HG03095 (cell line): ENCODE measurements at regions not wholly inside any gene's neighbourhood (a gene's known extent, or its start where the extent isn't known, plus 50 kb on each side); places are given as distances from the start of the nearest gene placed in this dataset.
A peak's percentile ranks its signal among the peaks of the same experiment; 100 is the strongest.

ENCODE experiments used
- ATAC-seq: cut with Tn5 transposase; IDR thresholded peaks from one replicate; pipeline ENCODE4 v1.9.1; 2021; ENCODE audit warnings: moderate library complexity; ENCODE audit not compliant: unreplicated experiment

DNA sequence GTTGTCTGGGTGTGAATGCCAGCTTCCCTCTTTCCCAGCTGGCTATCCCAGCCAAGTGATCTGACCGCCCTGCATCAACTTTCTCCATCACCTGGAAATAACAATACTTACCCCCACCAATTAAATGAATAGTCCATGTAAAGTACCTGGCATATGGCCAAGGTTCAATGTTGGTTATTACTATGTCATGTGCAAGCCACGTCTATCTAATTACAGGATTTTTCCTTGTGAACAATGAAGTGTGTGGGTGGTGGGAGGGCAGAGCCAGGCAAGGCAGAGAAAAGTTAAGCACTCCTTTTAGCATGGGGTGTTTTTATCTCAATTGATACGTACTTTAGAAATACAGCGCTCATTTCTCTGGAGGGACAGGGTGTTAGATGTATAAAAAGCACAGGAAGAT is 121.1 kb downstream of the NHLRC3 start:
- ATAC-seq: no peak

DNA sequence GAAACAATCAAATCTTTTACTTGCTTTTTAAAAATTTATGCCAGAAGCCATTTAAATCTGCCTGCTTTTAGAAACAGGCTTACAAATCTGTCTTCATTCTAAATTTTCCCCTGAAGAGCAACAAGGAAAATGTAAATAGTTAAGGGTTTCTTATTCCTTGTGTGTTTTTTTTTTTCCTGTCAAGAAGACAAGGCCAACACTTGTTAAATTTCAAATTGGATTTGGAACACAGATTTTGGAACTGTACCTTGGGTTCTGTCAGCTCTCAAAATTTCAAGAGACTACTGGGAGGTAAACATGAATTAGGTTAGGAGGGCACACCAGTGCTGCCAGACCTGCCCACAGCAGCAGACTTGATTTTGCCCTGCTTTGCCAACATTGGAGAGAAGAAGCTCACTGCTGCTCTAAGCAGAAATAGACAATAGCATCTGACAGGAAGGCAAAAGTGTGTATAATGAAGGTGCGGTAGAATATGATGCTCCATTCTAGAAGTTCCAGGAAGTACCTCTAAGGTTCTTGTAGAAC is 121.7 kb downstream of the NHLRC3 start:
- no peak for ATAC-seq

DNA sequence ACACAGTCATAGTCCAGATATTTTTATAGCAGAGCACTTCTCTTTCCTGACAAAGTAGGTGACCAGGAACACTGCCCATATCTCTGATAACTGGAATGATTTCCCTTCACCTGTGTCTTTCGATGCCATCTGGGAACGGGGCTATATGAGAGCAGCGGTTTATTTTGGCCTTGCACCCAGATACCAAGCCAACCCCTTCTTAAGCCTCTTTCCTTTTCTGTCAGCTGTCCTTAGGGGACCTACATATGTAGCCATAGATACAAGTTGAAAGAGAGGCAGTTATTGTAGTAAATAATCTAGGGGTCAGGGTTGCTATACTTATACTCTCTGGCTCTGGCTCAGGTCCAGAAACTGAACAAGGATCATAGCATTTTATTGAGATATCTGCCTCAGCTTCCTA is 128.8 kb downstream of the NHLRC3 start:
- ATAC-seq: no peak

- no peak for ATAC-seq
Measured at GRCh38 chr13:39170711-39171110, 132.5 kb downstream of the NHLRC3 start.

DNA sequence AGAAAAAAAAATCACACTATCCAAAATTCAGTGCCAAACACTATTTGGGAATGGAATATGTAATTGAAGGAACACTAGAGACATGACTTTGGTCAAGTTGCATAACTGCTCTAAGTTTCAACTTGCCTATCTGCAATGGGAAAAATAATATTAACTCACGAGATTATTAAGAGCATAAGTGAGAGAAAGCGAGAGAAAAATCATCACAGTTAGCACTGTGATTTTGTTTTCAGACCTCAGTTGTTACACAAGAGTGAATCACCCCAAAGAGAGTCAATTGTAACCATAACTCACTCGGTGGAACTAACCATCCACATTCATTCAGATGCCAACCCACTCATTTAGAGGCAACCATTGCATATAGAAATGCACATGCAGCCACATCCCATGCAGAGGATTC is 147.1 kb downstream of the NHLRC3 start:
- no peak for ATAC-seq

DNA sequence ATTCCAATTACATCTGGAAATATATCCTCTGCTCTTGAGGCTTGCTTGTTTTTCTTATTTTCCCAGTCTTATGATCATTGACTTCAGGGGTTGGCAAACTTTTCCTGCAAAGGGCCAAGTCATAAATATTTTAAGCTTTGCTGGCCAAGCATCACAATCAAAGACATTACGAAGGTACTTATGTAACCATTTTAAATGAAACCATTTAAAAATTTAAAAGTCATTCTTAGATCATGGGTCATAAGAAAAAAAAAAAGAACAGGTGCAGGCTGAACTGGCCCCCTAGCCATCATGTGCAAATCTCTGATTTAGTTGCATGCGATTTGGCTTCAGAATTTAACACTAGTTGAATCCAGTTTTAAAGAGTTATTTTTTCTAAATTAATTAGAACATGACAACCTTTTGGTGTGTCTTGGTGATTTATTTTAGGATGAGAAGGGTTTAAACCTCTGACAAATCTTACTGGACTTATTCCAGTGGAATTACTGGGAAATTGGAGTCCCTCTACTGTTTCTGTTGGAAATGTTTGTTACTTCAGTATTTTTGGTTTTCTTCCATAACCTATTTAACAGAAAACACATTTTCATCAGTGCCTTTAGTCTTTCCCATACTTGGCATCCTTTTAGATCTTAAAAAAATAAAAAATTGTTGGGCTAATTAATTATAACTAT is 148.1 kb downstream of the NHLRC3 start:
- ATAC-seq: no peak

GRCh38 chr13:39189778-39190177 is 151.5 kb downstream of the NHLRC3 start:
- ATAC-seq: no peak

GRCh38 chr13:39196965-39197646 is 158.8 kb downstream of the NHLRC3 start:
- peak; percentile 72 for ATAC-seq

- ATAC-seq: peak; percentile 24
Measured at GRCh38 chr13:39197647-39198007, 159.4 kb downstream of the NHLRC3 start.

DNA sequence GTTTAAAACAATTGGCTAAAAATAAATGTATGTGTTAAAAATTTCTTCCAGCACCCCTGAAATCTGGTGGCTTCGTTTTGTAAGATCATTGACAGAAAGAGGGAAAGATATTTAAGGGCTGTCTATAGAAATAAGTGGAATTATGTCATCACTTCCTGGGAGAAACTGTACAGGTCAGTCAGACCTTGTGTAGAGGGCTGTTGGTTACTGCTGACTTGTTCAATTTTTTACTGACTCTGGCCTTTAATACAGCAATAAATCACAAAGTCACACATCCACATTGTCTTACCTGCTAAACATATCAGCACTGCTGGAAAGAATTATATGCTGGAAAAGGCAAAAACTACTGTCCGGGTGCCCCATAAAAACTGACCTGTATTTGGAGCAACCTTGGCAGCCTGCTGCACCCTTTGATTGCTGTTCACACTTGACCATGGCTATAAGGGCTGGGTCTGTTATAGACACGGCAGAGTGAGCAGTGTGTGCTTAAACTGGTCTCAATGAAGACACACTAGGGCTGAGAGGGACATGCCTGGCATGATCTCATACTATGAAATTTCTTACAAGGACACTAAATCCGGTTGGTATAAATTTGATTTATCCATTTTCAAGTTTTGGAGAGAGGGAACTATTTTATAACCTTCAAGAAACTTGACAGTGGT is 162.1 kb downstream of the NHLRC3 start:
- no peak for ATAC-seq

DNA sequence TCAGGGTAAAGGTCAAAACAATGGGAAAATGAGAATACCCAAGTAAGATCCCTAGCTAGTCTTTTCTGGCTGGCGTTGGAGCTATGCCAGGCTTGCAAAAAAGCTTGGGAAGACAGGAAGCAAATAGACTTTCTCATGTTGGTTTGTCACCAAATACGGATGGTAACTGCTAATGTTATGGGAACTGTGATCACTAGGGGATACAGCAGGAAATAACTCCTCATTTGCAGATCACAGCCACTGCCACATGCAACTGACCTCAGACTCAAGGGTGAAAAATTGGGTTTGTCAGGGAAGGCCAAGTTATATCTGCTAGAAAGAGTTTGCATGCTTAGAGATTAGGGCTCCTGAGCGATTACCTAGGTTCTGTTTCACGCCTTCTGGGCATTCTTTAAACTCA is 162.9 kb downstream of the NHLRC3 start:
- no peak for ATAC-seq

GRCh38 chr13:39202746-39203145 is 164.5 kb downstream of the NHLRC3 start:
- ATAC-seq: no peak

DNA sequence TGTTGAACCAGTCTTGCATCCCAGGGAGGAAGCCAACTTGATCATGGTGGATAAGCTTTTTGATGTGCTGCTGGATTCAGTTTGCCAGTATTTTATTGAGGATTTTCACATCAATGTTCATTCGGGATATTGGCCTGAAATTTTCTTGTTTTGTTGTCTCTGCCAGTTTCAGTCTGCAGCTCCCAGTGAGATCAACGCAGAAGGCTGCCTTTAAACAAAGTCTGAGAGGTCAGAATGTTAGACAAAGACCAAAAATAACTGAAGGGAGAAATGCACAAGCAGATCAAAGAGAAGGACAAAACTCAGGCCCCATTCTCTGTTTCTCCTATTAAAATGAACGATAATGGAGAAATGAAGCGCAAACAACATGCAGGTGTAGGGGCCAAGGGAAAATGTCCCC is 170.4 kb downstream of the NHLRC3 start:
- no peak for ATAC-seq

- ATAC-seq: no peak
Measured at GRCh38 chr13:39209731-39210531, 171.7 kb downstream of the NHLRC3 start.

GRCh38 chr13:39210961-39211534 is 172.8 kb downstream of the NHLRC3 start:
- no peak for ATAC-seq

DNA sequence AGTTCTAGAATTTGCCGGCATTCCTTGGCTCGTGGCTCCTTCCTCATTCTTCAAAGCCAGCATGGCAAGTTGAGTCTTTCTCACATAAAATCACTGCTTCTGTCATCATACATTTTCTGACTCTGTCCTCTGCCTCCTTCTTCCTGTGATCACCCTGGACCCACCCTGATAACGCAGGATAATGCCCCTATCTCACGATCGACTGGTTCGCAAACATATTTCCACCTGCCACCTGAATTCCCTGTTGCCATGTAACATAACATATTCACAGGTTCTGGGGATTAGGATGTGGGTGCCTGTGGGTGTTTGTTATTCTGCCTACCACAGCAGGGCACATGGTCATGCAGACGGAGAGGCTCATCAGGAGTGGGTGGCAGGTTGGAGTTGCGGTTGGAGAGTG is 177.7 kb downstream of the NHLRC3 start:
- ATAC-seq: no peak

DNA sequence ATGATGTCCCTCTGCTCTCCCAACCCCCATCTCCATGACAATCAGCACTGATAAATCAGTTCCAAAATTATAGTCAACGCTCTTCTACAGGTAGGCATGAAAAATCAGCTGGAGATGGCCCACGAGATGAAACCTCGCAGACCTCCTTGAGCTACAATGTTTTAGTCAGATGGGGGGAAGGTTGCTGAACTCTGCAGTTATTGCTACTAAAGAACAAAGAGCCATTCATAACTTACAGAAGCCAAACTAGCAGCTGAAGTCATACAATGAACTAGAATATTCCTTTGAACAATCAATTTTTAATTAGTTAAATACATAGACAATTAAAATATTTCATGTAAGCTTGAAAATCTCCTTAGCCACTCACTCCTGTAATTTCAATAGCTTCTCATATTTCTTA is 179.2 kb downstream of the NHLRC3 start:
- ATAC-seq: no peak

- ATAC-seq: no peak
Measured at GRCh38 chr13:39224671-39225240, 186.5 kb downstream of the NHLRC3 start.

- no peak for ATAC-seq
Measured at GRCh38 chr13:39225860-39226259, 187.6 kb downstream of the NHLRC3 start.

GRCh38 chr13:39226359-39226758 is 188.1 kb downstream of the NHLRC3 start:
- ATAC-seq: no peak
